Pancreas (tissue), 10 donors: ENCODE measurements at regions not wholly inside any gene's neighbourhood (a gene's known extent, or its start where the extent isn't known, plus 50 kb on each side); places are given as distances from the start of the nearest gene placed in this dataset.

Experiments
- ATAC-seq, 4 donors: fragments of 200-7000 bp; cut with Tn5 transposase; one replicate each; pipeline versions ENCODE4 v1.8.0 to v1.9.1; 2020; ENCODE audit warnings: mild to moderate bottlenecking in 4 of 4, moderate library complexity in 4 of 4
- DNase-seq, 6 donors: peaks; one replicate each; pipeline ENCODE4 v3.0.0-alpha.2; 2020
- FAIRE-seq: peaks from 2 replicates; lab custom pipeline; 2012; peaks lifted over from hg19 to GRCh38; lab: Jason Lieb, UNC
- H3K27ac ChIP-seq, 4 donors: fragments of 200-600 bp; sonication (generic); 1 replicate in 3 of 4; 2 replicates in 1 of 4; pipeline versions ENCODE4 v1.5.0 to v1.8.0; 2020
- H3K27me3 ChIP-seq, 4 donors: fragments of 200-600 bp; one replicate each; pipeline ENCODE4 v1.8.0; 2021
- H3K36me3 ChIP-seq, 3 donors: fragments of 200-600 bp; sonication (generic) in 1 of 3; one replicate each; pipeline versions ENCODE4 v1.5.0 to v1.8.0; 2020 to 2021
- H3K4me1 ChIP-seq, 3 donors: fragments of 200-600 bp; one replicate each; pipeline ENCODE4 v1.8.0; 2021
- H3K4me3 ChIP-seq, 4 donors: fragments of 200-600 bp; sonication (generic) in 2 of 4; one replicate each; pipeline versions ENCODE4 v1.5.0 to v1.8.0; 2020 to 2021
- H3K9me3 ChIP-seq, 4 donors: fragments of 200-600 bp; one replicate each; pipeline ENCODE4 v1.8.0; 2021
- WGBS, 2 donors: extraction: QIAGEN DNeasy Blood & Tissue Kit; methylation state at CpG; one replicate each; pipeline ENCODE4 v1.1.7; 2013; 5-methylcytosine and 5-hydroxymethylcytosine counted together
- intact Hi-C, 3 donors: fragments of 100-400 bp; cut with DNase I; formaldehyde crosslinking; loops; one replicate each; pipeline versions ENCODE4 v1.11.1 to v1.14.2; 2022
- TF ChIP-seq, protein P1 (sequence below), 4 donors: fragments of 200-600 bp; sonication (generic) in 3 of 4; IDR thresholded peaks; one replicate each; pipeline versions ENCODE4 v1.5.0 to v1.8.0; 2021; ENCODE audit warnings: antibody characterized with exemption in 4 of 4
- donor health status: healthy with polysubstance abuse.
- donor health status: DM: no; HTN: no; CAD: no; lungs with moderate emphysema.
- donor health status: DM: no; HTN: no; CAD: no.
- donor health status: control.
- donor health status: control.
- donor health status: Bipolar disorder and iron deficiency.
- donor health status: DM: yes; HTN: yes; CAD: no.
- donor health status: DM: no; HTN: no; CAD: no.
- donor health status: DM: no; HTN: no; CAD: no.
- donor health status: DM: yes; HTN: yes; CAD: no.

DNA sequence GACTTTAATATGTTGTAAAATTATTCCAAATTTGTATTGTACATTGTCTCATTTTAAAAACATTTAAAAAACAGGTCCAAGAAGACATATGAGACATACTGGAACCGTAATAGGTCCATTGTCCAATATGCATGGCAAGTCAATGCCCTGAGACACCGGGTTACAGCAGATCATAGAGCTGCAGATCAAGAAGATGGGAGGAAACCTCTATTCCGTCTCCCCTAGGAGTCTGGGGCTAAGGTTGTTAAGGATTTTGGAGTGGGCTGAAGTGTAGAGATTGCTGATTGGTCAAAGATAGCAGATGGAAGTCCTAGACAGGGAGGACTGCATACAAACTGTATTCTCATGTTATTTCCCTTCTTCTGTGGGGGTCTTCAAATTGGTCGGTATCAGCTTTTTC lies 108.3 kb upstream of the PLEKHA5 start:
- Histone ChIP-seq H3K27me3 (no peaks in the 10 kb centered on the region), H3K27ac (no peak overlapping the region), H3K9me3 (no peaks in the 10 kb centered on the region), H3K36me3 (no peaks in the 10 kb centered on the region), H3K4me3 (no peak overlapping the region), H3K4me1 (peaks cover 7 to 16% (median 7%) of the 10 kb centered on the region in 3 donors)
- 59% methylated on average over 4 of the region's 4 CpGs for WGBS, 2 donors
- ATAC-seq (peak in 1 of 4 donors; percentile 21), FAIRE-seq (no peak), DNase-seq (no peak)
- TF ChIP-seq, protein P1, sequence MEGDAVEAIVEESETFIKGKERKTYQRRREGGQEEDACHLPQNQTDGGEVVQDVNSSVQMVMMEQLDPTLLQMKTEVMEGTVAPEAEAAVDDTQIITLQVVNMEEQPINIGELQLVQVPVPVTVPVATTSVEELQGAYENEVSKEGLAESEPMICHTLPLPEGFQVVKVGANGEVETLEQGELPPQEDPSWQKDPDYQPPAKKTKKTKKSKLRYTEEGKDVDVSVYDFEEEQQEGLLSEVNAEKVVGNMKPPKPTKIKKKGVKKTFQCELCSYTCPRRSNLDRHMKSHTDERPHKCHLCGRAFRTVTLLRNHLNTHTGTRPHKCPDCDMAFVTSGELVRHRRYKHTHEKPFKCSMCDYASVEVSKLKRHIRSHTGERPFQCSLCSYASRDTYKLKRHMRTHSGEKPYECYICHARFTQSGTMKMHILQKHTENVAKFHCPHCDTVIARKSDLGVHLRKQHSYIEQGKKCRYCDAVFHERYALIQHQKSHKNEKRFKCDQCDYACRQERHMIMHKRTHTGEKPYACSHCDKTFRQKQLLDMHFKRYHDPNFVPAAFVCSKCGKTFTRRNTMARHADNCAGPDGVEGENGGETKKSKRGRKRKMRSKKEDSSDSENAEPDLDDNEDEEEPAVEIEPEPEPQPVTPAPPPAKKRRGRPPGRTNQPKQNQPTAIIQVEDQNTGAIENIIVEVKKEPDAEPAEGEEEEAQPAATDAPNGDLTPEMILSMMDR (IDR thresholded peaks at IDR 0.05) = no peak
- intact Hi-C loops = no loop called here

DNA sequence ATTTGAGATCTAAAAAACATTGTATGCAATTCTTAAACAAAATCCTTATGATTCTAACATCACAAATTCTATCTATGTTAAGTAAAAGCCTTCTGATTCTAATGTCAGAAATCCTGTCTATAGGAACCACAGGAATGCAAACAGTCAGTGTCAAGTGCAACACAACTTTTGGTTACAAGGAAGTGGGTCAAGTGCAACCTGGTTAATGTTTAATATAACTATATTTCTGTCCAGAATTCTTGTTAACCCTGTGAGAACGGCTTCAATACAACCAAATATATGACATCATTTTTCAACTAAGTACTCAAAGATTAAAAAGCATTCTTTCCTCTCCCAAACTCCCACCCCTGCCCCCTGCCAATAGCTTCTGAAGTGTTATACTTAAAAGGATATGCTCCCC lies 107.9 kb upstream of the PLEKHA5 start:
- Histone ChIP-seq H3K9me3 (no peaks in the 10 kb centered on the region), H3K36me3 (no peaks in the 10 kb centered on the region), H3K4me3 (no peak overlapping the region), H3K27ac (no peak overlapping the region), H3K27me3 (no peaks in the 10 kb centered on the region), H3K4me1 (peaks cover 7 to 20% (median 11%) of the 10 kb centered on the region in 3 donors)
- DNase-seq (no peak), ATAC-seq (peak; percentile 76 to 92 (median 86)), FAIRE-seq (peak; percentile 54)
- 2 to 5% methylated on average over 1 of the region's 1 CpG for WGBS, 2 donors
- TF ChIP-seq, protein P1 (IDR thresholded peaks at IDR 0.05) = no peak
- intact Hi-C loops = no loop called here

DNA sequence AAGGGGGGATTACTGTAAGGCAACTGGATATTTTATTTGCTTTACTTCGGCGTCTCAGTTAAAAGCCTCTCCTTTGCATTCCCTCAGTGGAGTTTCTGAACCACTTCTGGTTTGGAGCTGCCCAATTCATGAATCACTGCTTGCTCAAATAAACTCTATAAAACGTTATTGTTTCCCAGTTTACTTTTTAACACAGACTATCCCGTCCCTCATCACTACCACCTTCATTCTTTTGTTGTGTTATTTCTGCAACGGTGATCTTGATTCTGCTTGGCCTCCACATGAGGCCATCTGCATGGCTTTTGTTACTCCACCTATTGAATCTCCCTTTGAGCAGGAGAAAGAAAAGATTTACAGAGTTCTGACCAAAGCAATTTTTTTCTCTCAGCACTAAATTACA lies 104.0 kb upstream of the PLEKHA5 start:
- no peak overlapping the region for H3K4me3 ChIP-seq
- H3K27me3 ChIP-seq = no peaks in the 10 kb centered on the region
- H3K27ac ChIP-seq = no peak overlapping the region
- no peaks in the 10 kb centered on the region for H3K36me3 ChIP-seq
- intact Hi-C loops = no loop called here
- FAIRE-seq (no peak), ATAC-seq (no peak), DNase-seq (no peak)
- H3K9me3 ChIP-seq = no peaks in the 10 kb centered on the region
- TF ChIP-seq, protein P1 (IDR thresholded peaks at IDR 0.05) = no peak
- WGBS, 2 donors = 82 to 91% methylated on average over 5 of the region's 5 CpGs
- H3K4me1 ChIP-seq = peaks cover 7 to 24% (median 11%) of the 10 kb centered on the region in 3 donors

DNA sequence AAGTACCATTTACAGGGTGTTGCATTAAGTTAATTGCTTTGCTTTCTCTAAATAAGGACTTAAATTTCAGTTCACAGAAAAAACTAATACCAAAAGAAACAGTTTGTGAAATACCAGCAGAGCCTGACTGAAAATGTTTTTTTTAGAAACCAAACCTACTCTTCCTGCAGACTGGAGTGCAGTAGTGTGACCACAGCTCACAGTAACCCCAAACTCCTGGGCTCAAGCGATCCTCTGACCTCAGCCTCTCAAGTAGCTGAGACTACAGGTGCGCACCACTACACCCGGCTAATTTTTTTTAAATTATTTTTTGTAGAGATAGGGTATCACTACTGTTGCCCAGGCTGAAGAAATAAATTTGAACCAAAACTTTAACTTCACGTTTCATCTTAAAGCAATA lies 103.5 kb upstream of the PLEKHA5 start:
- H3K9me3 ChIP-seq = no peaks in the 10 kb centered on the region
- no peaks in the 10 kb centered on the region for H3K27me3 ChIP-seq
- H3K27ac ChIP-seq = no peak overlapping the region
- WGBS, 2 donors = 72 to 75% methylated on average over 4 of the region's 4 CpGs
- ATAC-seq (no peak), FAIRE-seq (no peak), DNase-seq (no peak)
- peaks cover 6 to 24% (median 10%) of the 10 kb centered on the region in 3 donors for H3K4me1 ChIP-seq
- intact Hi-C loops = no loop called here
- TF ChIP-seq, protein P1 (IDR thresholded peaks at IDR 0.05) = no peak
- no peaks in the 10 kb centered on the region for H3K36me3 ChIP-seq
- H3K4me3 ChIP-seq = no peak overlapping the region

DNA sequence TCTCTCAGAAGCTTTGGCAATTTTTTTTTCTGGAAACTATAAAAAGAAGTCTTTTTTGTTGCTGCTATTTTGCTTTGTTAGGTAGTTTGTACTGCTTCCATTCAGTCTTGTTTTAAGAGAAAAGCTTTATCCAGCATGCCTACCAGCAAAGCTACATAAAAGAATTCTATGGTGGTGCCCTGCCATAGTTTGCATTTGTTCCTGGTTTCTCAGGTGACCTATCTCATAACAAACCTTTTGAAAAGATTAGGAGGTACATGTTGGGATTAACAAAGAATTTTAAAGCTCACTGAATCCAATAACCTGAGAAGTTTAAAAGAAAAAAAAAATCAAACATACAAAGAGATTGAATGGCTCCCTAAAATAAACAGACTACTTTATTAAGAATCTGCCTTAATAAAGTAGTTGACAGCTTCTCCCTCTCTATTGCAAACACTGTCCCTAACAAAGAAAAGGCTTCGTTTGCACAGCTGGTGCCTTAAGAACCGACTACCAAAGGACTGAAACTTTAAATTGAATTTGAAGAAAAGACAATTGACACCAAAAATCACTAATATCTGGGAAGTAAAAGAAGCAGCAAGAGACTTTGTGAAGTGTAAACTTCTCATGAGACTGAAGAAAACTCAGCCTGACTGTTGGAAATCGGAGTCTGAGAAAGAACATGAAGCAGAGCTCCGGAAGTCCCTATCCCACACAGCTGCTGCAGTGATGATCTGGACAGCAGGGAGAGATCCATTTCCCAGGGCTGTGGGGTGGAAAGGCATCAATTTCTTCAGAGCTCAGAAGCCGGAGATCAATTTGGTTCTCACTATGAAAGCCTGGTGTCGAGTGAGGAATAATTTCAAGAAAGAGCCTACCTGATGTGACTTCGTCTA lies 102.7 kb upstream of the PLEKHA5 start:
- 55 to 58% methylated on average over 7 of the region's 7 CpGs for WGBS, 2 donors
- peak overlapping the region in 1 of 4 donors; percentile 11 for H3K4me3 ChIP-seq
- peaks cover 0 to 16% (median 5%) of the 10 kb centered on the region in 3 donors for H3K4me1 ChIP-seq
- H3K27ac ChIP-seq = peak overlapping the region in 1 of 4 donors; percentile 33
- ATAC-seq (peak; percentile 62 to 80 (median 71)), FAIRE-seq (no peak), DNase-seq (no peak)
- H3K27me3 ChIP-seq = no peaks in the 10 kb centered on the region
- TF ChIP-seq, protein P1 (IDR thresholded peaks at IDR 0.05) = no peak
- intact Hi-C loops = no loop called here
- no peaks in the 10 kb centered on the region for H3K9me3 ChIP-seq
- H3K36me3 ChIP-seq = no peaks in the 10 kb centered on the region
